Esophagus muscularis mucosa (tissue), 4 donors: ENCODE measurements at regions not wholly inside any gene's neighbourhood (a gene's known extent, or its start where the extent isn't known, plus 50 kb on each side); places are given as distances from the start of the nearest gene placed in this dataset.

Experiments used
- DNase-seq: peaks from one replicate; pipeline ENCODE4 v3.0.0-alpha.2; 2017; ENCODE audit errors: extremely low spot score
- H3K27ac ChIP-seq, 4 donors: fragments of 200-600 bp; sonication (generic); replicated peaks in 1 of 4; 1 replicate in 3 of 4; 2 replicates in 1 of 4; pipeline ENCODE4 v1.5.1; 2016 to 2019; ENCODE audit warnings: mild to moderate bottlenecking in 1 of 4
- H3K27me3 ChIP-seq, 4 donors: fragments of 200-600 bp; sonication (generic); one replicate each; pipeline versions ENCODE4 v1.5.1 to v1.6.0; 2016 to 2019
- H3K36me3 ChIP-seq, 4 donors: fragments of 200-600 bp; sonication (generic); one replicate each; pipeline ENCODE4 v1.5.1; 2016 to 2019
- H3K4me1 ChIP-seq, 4 donors: fragments of 200-600 bp; sonication (generic); one replicate each; pipeline ENCODE4 v1.5.1; 2016 to 2019
- H3K4me3 ChIP-seq, 4 donors: fragments of 200-600 bp; sonication (generic); 1 replicate in 2 of 4; 2 replicates in 2 of 4; pipeline ENCODE4 v1.5.1; 2016 to 2019; ENCODE audit warnings: mild to moderate bottlenecking in 4 of 4, moderate library complexity in 1 of 4
- H3K9me3 ChIP-seq, 4 donors: fragments of 200-600 bp; sonication (generic); 1 replicate in 3 of 4; 2 replicates in 1 of 4; pipeline ENCODE4 v1.5.1; 2016 to 2019
- EP300 ChIP-seq: sonication (generic); formaldehyde crosslinking; IDR thresholded peaks from one replicate; pipeline ENCODE4 v1.6.1; 2017; ENCODE audit warnings: antibody characterized with exemption
- POLR2A ChIP-seq: fragments of 450-650 bp; IDR thresholded peaks from one replicate; pipeline ENCODE4 v1.6.1; 2017; ENCODE audit warnings: antibody characterized with exemption, moderate library complexity, mild to moderate bottlenecking, low read depth
- POLR2AphosphoS5 ChIP-seq, 2 donors: sonication (generic); formaldehyde crosslinking; IDR thresholded peaks; one replicate each; pipeline ENCODE4 v1.6.1; 2017; ENCODE audit warnings: antibody characterized with exemption in 2 of 2
- WGBS: methylation state at CpG from one replicate; pipeline ENCODE4 v1.1.5; 2018; 5-methylcytosine and 5-hydroxymethylcytosine counted together
- intact Hi-C: fragments of 100-400 bp; cut with DNase I; formaldehyde crosslinking; loops from one replicate; pipeline ENCODE4 v1.15.1; 2023
- TF ChIP-seq, protein P1 (sequence below), 3 experiments: fragments of 200-600 bp in 2 of 3; fragments of 450-650 bp in 1 of 3; sonication (generic) in 2 of 3; IDR thresholded peaks; one replicate each; pipeline ENCODE4 v1.5.1; 2017 to 2019; ENCODE audit warnings: antibody characterized with exemption in 3 of 3, mild to moderate bottlenecking in 2 of 3, moderate library complexity in 1 of 3

DNA sequence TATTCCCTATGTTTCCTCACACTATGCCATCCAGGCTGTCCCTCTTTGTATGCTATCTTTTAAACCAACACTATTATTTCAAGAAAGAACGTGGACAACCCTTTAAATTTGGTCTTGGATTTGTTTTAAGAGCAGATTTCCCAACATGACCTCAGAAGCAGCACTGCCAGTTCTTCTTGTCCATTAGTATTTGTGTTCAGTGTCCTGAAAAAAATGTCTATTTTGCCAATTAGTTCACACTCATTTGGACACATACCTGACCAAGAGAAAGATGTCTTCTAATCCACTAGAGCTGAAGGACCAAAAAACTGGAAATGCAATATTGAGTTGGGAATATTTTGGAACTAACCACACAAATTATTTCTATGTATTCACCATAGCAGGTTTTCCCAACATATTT is 223.2 kb upstream of the CNKSR2 start:
- H3K27ac ChIP-seq: peak overlapping the region in 3 of 4 donors; percentile 3 to 36 (median 31)
- 19% methylated on average over 1 of the region's 1 CpG for WGBS
- no peaks in the 10 kb centered on the region for H3K27me3 ChIP-seq
- intact Hi-C loops: no loop called here
- TF ChIP-seq POLR2A (no peak), POLR2AphosphoS5 (IDR thresholded peaks at IDR 0.05) (no peak), EP300 (no peak)
- TF ChIP-seq, protein P1, sequence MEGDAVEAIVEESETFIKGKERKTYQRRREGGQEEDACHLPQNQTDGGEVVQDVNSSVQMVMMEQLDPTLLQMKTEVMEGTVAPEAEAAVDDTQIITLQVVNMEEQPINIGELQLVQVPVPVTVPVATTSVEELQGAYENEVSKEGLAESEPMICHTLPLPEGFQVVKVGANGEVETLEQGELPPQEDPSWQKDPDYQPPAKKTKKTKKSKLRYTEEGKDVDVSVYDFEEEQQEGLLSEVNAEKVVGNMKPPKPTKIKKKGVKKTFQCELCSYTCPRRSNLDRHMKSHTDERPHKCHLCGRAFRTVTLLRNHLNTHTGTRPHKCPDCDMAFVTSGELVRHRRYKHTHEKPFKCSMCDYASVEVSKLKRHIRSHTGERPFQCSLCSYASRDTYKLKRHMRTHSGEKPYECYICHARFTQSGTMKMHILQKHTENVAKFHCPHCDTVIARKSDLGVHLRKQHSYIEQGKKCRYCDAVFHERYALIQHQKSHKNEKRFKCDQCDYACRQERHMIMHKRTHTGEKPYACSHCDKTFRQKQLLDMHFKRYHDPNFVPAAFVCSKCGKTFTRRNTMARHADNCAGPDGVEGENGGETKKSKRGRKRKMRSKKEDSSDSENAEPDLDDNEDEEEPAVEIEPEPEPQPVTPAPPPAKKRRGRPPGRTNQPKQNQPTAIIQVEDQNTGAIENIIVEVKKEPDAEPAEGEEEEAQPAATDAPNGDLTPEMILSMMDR (IDR thresholded peaks at IDR 0.05): no peak
- peaks cover 5 to 45% (median 14%) of the 10 kb centered on the region in 4 donors for H3K4me1 ChIP-seq
- H3K9me3 ChIP-seq: no peaks in the 10 kb centered on the region
- H3K4me3 ChIP-seq: no peak overlapping the region
- no peaks in the 10 kb centered on the region for H3K36me3 ChIP-seq
- no peak for DNase-seq

DNA sequence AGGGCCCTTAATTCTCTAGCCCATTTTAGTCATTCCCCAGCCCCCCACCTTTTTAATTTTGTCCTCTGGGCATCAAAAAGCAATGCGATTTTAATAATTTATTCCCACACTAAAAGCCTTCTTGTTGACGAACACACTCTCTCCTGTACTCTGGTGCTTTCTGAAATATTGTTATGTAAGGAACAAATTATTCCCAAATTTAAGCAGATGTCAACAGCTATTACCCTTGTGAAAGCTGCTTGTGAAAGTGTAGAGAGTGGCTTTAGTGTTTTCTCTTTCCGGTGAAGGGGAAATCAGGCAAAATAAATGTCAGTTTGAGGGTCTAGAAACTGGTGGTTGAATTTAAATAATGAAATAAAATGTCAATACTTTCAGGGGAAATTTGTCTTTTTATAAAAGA is 221.2 kb upstream of the CNKSR2 start:
- Histone ChIP-seq H3K36me3 (no peaks in the 10 kb centered on the region), H3K9me3 (no peaks in the 10 kb centered on the region), H3K4me3 (no peak overlapping the region), H3K27me3 (no peaks in the 10 kb centered on the region), H3K27ac (peak overlapping the region; percentile 40 to 68 (median 52)), H3K4me1 (peaks cover 5 to 49% (median 14%) of the 10 kb centered on the region in 4 donors)
- DNase-seq: no peak
- intact Hi-C loops: no loop called here
- WGBS: 77% methylated on average over 3 of the region's 3 CpGs
- TF ChIP-seq, protein P1 (IDR thresholded peaks at IDR 0.05): no peak
- TF ChIP-seq POLR2A (no peak), POLR2AphosphoS5 (IDR thresholded peaks at IDR 0.05) (no peak)

DNA sequence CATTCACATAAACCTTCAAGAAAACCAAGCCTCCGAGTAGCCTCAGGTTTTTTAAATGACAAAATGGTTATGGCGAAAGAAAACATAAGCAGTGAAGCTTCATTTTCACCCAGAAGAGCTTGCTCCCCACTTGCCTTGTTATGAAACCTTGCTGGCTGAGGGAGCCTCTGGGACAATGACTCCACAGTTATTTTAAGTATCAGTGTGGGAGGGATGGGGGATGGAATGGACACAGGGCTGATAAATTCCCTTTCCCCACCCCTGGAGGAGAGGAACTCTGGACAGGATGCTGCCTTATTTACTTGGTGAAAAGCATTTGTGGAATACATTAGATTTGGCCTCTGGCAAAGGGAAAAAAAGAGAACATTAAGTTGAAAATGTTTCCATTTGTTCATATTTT is 220.7 kb upstream of the CNKSR2 start:
- Histone ChIP-seq H3K9me3 (no peaks in the 10 kb centered on the region), H3K4me3 (no peak overlapping the region), H3K27ac (peak overlapping the region; percentile 40 to 68 (median 52)), H3K4me1 (peaks cover 5 to 49% (median 14%) of the 10 kb centered on the region in 4 donors), H3K27me3 (no peaks in the 10 kb centered on the region), H3K36me3 (no peaks in the 10 kb centered on the region)
- TF ChIP-seq EP300: no peak
- peak; percentile 5 to 35 for TF ChIP-seq POLR2AphosphoS5 (IDR thresholded peaks at IDR 0.05)
- WGBS: 27% methylated on average over 2 of the region's 2 CpGs
- DNase-seq: no peak
- intact Hi-C loops: no loop called here

DNA sequence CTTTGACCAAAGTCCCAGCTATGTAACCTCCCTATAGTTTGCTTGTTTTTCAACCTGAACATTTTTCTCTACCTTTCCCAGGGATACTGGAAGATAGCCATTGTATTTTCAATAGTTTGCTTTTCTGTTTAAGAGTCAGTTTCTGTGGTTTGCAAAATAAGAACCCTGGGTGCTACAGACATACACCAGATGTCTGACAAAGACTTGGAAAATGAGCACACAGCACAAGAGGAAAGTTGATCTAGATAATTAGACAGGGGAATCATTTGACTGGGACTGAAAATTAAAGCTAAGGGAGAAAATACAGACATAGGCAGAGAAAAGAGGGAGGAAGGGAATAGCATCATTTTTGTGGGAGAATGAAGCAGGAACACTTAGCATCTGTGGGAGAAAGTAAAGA is 218.3 kb upstream of the CNKSR2 start:
- Histone ChIP-seq H3K27ac (peak overlapping the region in 1 of 4 donors; percentile 25), H3K27me3 (no peaks in the 10 kb centered on the region), H3K9me3 (no peaks in the 10 kb centered on the region), H3K4me1 (peaks cover 5 to 35% (median 13%) of the 10 kb centered on the region in 4 donors), H3K36me3 (no peaks in the 10 kb centered on the region), H3K4me3 (no peak overlapping the region)
- no peak for DNase-seq
- intact Hi-C loops: no loop called here
- no peak for TF ChIP-seq POLR2A
- TF ChIP-seq EP300: no peak
- TF ChIP-seq, protein P1 (IDR thresholded peaks at IDR 0.05): no peak
- no peak for TF ChIP-seq POLR2AphosphoS5 (IDR thresholded peaks at IDR 0.05)

DNA sequence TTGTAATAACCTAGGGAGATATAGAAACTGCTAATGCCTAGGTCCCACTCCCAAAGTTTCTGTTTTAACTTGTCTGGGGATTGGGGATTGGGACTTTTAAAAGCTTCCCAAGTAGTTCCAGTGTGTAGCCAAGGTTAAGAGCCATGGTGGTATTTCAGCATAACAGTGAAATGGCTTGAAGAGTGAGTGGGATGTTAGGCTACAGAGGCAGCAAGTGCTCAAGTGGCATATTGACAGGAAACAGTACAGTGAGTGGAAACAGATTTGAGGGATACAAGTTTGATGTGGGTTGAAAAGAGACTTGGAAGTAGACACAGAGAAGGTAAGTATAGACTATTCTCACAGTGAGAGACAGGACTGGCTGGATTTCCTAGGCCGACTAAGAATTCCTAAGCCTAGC is 217.6 kb upstream of the CNKSR2 start:
- Histone ChIP-seq H3K36me3 (no peaks in the 10 kb centered on the region), H3K9me3 (no peaks in the 10 kb centered on the region), H3K4me3 (no peak overlapping the region), H3K27me3 (no peaks in the 10 kb centered on the region), H3K27ac (no peak overlapping the region), H3K4me1 (peaks cover 5 to 31% (median 13%) of the 10 kb centered on the region in 4 donors)
- 80% methylated on average over 1 of the region's 1 CpG for WGBS
- intact Hi-C loops: no loop called here
- DNase-seq: no peak
- no peak for TF ChIP-seq POLR2AphosphoS5 (IDR thresholded peaks at IDR 0.05)
- TF ChIP-seq, protein P1 (IDR thresholded peaks at IDR 0.05): no peak
- TF ChIP-seq EP300: no peak
- no peak for TF ChIP-seq POLR2A
